Activated naive CD8-positive, alpha-beta T cell treated with anti-CD3 and anti-CD28 coated beads for 36 hours (primary cell): ENCODE measurements at regions not wholly inside any gene's neighbourhood (a gene's known extent, or its start where the extent isn't known, plus 50 kb on each side); places are given as distances from the start of the nearest gene placed in this dataset.
"Not testable (repeated sequence)": the region's sequence is repeated elsewhere in the genome, so short reads cannot be mapped to it uniquely, and the experiment has no call there.

Source experiments
- DNase-seq: peaks from one replicate; pipeline ENCODE4 v3.0.0; 2021
- H3K27ac Mint-ChIP-seq: one replicate; pipeline ENCODE4 v1.8.0; 2022; ENCODE audit warnings: mild to moderate bottlenecking, moderate library complexity, mixed read lengths
- H3K27me3 Mint-ChIP-seq: one replicate; pipeline ENCODE4 v1.8.0; 2022; ENCODE audit warnings: mild to moderate bottlenecking, mixed read lengths
- H3K36me3 Mint-ChIP-seq: one replicate; pipeline ENCODE4 v1.8.0; 2021; ENCODE audit warnings: mild to moderate bottlenecking, mixed read lengths
- H3K4me1 Mint-ChIP-seq: one replicate; pipeline ENCODE4 v1.8.0; 2021; ENCODE audit warnings: mixed read lengths
- H3K4me3 Mint-ChIP-seq: one replicate; pipeline ENCODE4 v1.8.0; 2022; ENCODE audit warnings: mild to moderate bottlenecking, moderate library complexity, mixed read lengths
- H3K9me3 Mint-ChIP-seq: one replicate; pipeline ENCODE4 v1.8.0; 2022; ENCODE audit warnings: mixed read lengths

DNA sequence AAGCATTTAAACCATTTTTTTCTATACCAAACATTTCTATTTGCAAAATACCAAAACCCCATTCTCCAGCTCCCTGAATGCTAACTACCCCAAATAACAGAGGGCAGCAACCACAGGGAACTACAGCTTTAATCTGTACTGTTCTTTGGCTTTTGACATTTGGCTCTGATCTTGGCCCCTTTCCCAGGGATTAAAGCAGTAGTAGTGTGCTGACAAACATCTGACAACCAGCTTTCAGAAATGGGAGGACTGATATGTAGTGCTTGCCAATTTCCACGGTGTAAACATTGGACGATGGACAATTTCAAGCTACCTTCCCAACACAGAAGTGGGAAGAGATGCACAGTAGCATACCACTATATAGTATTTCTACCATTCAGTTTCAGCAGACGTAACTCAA is 88.4 kb upstream of the TEAD1 start:
- no peak for DNase-seq
- Mint-ChIP-seq H3K27ac (no peak overlapping the region), H3K4me1 (no peaks in the 10 kb centered on the region), H3K4me3 (no peak overlapping the region), H3K9me3 (no peaks in the 10 kb centered on the region), H3K27me3 (peaks cover 14% of the 10 kb centered on the region), H3K36me3 (no peaks in the 10 kb centered on the region)

DNA sequence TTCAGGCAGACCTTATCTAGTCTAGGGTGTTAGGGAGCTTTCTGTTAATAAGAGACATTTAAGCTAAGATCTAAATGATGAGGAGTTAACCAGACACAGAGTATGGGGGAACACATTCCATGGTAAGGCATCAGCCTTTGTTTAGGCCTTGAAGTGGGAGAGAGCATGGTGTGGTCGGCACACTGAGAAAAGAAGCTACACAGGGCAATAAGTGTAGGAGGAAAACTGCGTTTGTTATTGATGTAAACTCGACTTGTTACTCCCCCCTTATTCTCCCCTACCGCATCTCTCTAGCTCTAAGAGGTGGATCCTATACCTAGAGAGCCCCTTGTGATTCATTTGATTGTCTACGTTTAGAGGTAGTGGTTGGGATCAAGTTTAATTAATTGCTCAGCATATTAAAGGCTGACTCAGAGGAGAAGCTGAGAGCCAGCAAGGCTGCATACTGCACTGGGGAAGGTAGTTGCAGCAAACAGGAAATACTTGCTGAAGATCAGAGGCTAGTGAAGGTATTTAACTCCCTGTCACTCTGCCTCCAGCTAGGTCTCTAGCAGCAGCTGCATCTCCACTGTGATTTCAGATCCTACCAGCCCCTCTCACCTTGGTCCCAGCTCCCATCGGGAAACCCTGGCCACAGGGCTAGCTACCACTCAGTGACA is 86.8 kb upstream of the TEAD1 start:
- Mint-ChIP-seq H3K27me3 (peaks cover 13% of the 10 kb centered on the region), H3K36me3 (no peaks in the 10 kb centered on the region), H3K4me1 (no peaks in the 10 kb centered on the region), H3K27ac (no peak overlapping the region), H3K9me3 (no peaks in the 10 kb centered on the region), H3K4me3 (no peak overlapping the region)
- no peak for DNase-seq

DNA sequence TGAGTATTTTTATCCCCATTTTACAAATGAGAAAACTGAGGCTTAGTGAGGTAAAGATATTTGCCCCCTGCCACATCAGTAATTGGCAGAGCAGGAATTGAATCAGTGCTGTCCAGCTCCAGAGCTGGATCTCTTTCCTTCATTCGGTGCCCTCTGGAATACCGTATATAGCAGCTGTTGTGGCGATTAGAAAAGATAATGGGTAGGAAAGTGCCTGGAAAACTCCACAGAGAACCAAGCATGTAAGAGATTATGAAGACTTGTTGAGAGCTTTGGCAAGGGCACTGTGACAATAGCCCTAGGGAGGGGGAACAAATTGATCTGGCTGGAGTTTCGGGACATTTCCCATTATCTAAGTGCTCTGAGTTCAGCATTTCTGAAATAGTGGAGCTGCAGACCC is 82.5 kb upstream of the TEAD1 start:
- H3K27ac Mint-ChIP-seq = no peak overlapping the region
- no peaks in the 10 kb centered on the region for H3K9me3 Mint-ChIP-seq
- no peak for DNase-seq
- no peaks in the 10 kb centered on the region for H3K4me1 Mint-ChIP-seq
- no peaks in the 10 kb centered on the region for H3K36me3 Mint-ChIP-seq
- H3K4me3 Mint-ChIP-seq = no peak overlapping the region
- H3K27me3 Mint-ChIP-seq = peaks cover 12% of the 10 kb centered on the region

DNA sequence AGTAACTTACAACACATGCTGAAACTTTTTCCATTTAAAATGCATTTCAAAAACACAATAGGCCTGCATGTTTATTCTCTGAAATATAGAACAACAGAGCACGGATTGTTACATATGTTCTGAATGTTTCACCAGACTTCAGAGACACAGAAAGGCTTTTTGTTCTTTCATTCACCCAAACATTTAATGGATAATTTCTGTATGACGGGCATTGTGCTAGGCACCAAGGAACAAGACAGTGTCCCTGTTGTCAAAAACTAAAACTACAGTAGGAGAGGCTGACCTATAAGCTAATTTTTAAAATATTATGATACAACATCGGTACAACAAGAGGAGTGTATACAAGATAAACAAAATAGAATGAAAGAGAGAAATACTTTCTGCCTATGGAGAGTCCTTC is 81.9 kb upstream of the TEAD1 start:
- Mint-ChIP-seq H3K36me3 (peaks cover 2% of the 10 kb centered on the region), H3K9me3 (no peaks in the 10 kb centered on the region), H3K4me1 (no peaks in the 10 kb centered on the region), H3K27me3 (peaks cover 15% of the 10 kb centered on the region), H3K4me3 (no peak overlapping the region), H3K27ac (no peak overlapping the region)
- DNase-seq = no peak

DNA sequence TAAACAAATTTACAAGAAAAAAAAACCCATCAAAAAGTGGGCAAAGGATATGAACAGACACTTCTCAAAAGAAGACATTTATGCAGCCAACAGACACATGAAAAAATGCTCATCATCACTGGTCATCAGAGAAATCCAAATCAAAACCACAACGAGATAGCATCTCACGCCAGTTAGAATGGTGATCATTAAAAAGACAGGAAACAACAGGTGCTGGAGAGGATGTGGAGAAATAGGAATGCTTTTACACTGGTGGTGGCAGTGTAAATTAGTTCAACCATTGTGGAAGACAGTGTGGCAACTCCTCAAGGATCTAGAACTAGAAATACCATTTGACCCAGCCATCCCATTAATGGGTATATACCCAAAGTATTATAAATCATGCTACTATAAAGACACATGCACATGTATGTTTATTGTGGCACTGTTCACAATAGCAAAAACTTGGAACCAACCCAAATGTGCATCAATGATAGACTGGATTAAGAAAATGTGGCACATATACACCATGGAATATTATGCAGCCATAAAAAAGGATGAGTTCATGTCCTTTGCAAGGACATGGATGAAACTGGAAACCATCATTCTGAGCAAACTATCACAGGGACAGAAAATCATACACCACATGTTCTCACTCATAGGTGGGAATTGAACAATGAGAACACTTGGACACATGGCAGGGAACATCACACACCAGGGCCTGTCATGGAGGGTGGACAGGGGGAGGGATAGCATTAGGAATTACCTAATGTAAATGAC is 79.0 kb upstream of the TEAD1 start:
- Mint-ChIP-seq H3K27me3 (peaks cover 18% of the 10 kb centered on the region), H3K4me1 (peaks cover 12% of the 10 kb centered on the region)
- not testable (repeated sequence) for DNase-seq, H3K27ac Mint-ChIP-seq, H3K36me3 Mint-ChIP-seq, H3K4me3 Mint-ChIP-seq, H3K9me3 Mint-ChIP-seq

DNA sequence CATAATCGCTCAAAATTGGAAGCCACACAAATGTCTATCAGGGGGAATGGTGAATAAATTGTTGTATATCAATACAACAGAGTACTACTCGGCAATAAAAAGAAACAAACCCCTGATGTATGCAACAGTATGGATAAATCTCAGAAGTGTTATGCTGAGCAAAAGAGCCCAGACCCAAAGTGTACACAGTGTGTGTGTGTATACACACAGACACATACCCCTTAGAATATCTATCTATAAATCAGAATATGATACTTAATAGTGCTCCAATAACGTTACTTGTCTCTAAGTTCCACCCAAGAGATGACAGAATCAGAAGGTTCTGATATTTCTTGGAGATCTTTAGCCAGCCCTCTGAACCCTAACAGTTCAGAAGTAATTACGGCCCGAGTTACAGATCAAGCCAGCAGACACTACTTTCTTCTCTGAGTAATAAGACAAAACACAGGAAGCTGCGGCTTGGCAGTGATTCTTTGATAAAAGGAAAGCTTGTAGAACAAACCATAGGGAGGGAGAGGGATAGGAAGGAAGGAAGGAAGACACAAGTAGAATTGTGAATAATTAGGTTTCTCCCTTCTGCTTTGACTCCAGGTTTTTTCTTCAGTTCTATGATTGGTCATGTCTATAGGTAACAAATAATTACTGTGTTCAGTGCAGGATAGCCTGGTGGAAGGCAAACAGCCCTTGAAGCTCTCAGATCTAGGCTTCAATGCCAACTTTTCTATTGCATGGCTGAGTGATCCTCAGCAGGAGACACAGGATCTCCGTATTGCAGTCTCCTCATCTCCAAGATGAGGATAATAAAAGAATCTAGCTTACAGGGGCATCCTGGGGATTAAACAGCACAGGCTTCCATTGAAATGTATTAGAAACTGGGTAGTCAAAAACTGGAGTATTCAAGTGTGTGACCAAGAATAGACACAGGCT is 75.6 kb upstream of the TEAD1 start:
- Mint-ChIP-seq H3K4me1 (peaks cover 12% of the 10 kb centered on the region), H3K27ac (no peak overlapping the region), H3K9me3 (no peaks in the 10 kb centered on the region), H3K4me3 (no peak overlapping the region), H3K36me3 (peaks cover 2% of the 10 kb centered on the region), H3K27me3 (peaks cover 23% of the 10 kb centered on the region)
- no peak for DNase-seq

DNA sequence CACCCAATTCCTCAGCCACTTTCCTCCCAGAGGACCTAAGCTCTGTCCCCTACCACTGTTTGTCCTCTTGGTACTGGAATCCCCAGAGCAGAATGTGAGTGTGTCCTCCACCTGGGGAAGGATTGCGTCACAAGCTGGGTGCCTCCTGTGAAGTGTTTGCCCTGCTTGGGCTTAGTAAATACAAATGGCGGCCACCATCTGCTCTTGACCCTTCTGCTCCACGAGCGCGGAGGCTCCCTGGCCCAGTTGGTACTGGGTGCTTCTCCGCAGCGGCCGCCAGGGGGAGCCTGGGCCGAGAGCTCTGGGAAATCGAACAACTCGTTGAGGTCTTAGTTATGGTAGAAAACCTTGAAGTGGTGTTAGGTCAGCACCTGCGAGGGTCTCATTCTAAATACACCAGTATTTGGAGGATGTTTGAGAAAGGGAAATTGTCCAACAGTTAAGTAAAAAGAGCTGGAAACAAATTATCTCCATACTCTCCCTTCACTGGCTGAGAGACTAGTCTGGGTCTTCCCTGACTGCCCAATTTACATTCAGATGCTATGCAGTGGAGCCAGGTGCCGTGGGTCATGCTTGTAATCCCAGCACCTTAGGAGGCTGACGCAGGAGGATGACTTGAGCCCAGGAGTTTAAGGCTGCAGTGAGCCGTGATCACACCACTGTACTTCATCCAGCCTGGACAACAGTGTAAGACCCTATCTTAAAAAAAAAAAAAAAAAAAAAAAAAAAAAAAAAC is 74.6 kb upstream of the TEAD1 start:
- DNase-seq = peak; percentile 40
- Mint-ChIP-seq H3K27me3 (peaks cover 23% of the 10 kb centered on the region), H3K4me3 (no peak overlapping the region), H3K4me1 (peaks cover 12% of the 10 kb centered on the region), H3K36me3 (peaks cover 2% of the 10 kb centered on the region), H3K9me3 (no peaks in the 10 kb centered on the region), H3K27ac (no peak overlapping the region)

DNA sequence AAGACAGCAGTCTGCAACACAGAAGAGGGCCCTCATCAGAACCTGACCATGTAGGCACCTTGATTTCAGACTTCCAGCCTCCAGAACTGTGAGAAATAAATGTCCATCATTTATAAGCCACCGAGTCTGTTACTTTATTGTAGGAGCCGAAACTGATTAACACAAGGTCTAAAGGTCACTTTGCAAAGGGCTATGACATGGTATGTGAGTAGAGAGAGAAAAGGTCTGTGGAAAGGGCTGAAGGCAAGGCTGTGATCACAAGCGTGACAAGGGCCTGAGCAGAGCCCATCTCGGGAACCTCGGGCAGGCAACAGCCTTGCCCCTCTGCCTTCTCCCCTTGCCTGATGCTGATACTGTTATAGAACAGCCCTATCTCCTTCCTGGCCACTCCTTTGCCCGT is 73.4 kb upstream of the TEAD1 start:
- no peak overlapping the region for H3K27ac Mint-ChIP-seq
- DNase-seq = no peak

DNA sequence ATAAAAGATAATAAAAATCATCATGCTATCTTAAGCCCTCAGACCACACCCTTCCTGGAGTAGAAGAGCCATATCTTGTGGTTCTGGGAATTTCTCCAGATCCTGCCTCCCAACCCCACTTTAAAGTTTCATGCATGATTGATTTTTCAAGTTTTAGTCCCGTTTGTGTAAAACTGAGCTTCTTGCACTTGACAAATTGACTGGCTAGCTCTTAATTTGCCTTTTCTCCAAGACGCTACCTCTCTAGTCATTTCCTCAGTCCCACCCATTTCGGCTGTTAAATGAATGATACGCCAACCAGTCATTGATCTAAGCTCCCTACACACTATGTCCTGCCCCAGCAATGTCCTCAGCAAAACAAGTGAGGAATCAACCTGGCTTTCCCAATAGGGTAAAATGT is 71.8 kb upstream of the TEAD1 start:
- Mint-ChIP-seq H3K27ac (no peak overlapping the region), H3K27me3 (peaks cover 25% of the 10 kb centered on the region), H3K4me1 (peaks cover 12% of the 10 kb centered on the region), H3K9me3 (no peaks in the 10 kb centered on the region), H3K36me3 (no peaks in the 10 kb centered on the region), H3K4me3 (no peak overlapping the region)
- DNase-seq = no peak

More for the DNA sequence above, 73.4 kb upstream of the TEAD1 start:
- H3K36me3 Mint-ChIP-seq = peaks cover 2% of the 10 kb centered on the region
- H3K4me1 Mint-ChIP-seq = peaks cover 12% of the 10 kb centered on the region
- no peak overlapping the region for H3K4me3 Mint-ChIP-seq
- H3K9me3 Mint-ChIP-seq = no peaks in the 10 kb centered on the region
- peaks cover 24% of the 10 kb centered on the region for H3K27me3 Mint-ChIP-seq

DNA sequence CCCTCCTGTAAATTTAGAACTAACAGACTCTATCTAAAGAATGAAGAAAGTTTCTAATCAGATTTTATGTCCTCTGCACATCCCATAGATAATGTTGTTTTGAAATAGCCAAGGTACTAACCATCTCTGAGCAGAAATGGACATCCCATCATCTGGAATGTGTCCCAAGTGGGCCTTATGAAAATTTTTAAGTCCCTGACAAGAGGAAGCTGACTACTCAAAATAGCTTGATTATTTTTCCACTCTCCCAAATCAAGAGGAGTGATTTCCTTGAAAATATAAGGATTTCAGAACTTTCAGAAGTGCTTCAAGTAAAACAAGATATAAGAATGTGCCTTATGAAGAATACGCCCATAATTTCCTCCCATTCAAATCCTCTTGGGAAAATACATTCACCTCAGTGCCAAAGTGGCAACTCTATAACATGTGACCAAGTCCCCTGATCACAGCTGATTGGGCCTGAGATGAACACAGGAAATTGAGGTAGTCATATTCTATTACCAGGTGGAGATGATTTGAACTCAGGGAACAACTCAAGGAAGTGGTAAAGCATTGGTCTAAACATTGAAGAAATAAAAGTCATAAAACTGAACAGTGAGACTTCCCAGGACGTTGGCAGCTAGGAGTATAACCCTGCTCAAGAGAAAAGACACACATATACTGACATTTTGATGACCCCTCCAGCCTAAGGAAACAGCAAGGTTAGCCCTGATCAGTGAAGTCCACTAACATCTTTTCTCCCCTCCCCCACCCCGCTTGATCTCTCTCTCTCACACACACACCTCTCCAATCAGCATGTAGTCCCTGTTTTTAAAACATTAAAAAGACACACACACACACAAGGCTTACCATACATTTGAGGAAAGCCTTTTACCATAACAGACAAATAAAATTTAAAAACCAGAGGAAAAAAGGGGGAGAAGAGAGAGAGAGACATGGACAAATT is 70.8 kb upstream of the TEAD1 start:
- no peak for DNase-seq
- Mint-ChIP-seq H3K4me3 (no peak overlapping the region), H3K4me1 (peaks cover 9% of the 10 kb centered on the region), H3K36me3 (no peaks in the 10 kb centered on the region), H3K27ac (no peak overlapping the region), H3K9me3 (no peaks in the 10 kb centered on the region), H3K27me3 (peaks cover 25% of the 10 kb centered on the region)

DNA sequence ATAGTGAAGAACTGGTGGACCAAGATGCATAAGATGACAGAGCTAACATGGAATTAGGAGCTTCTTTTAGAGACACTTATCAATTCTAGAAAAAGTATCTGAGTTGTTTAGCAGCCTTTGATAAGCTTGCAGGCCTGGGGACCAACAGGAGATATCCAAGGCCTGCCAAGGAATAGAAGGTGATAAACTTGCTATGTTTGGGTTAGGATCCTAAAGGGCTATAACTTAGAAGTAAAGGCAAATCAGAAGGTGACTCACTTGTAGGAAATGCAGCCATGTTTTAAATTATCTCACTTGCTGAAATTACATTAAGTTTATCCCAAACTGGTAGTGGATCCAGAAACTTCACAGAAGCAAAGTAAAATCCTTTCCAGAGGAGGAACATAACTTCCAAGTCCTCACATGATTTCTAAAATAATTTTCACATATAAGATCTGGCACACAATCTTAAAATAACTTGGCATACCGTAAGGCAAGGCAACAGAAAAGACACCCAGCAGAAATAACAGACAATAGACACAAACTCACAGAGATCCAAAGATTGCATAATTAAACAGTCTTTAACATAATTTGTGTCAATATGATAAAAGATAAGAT is 69.6 kb upstream of the TEAD1 start:
- H3K9me3 Mint-ChIP-seq = peaks cover 3% of the 10 kb centered on the region
- no peak overlapping the region for H3K4me3 Mint-ChIP-seq
- no peaks in the 10 kb centered on the region for H3K36me3 Mint-ChIP-seq
- peaks cover 22% of the 10 kb centered on the region for H3K27me3 Mint-ChIP-seq
- no peak for DNase-seq
- no peak overlapping the region for H3K27ac Mint-ChIP-seq
- no peaks in the 10 kb centered on the region for H3K4me1 Mint-ChIP-seq

DNA sequence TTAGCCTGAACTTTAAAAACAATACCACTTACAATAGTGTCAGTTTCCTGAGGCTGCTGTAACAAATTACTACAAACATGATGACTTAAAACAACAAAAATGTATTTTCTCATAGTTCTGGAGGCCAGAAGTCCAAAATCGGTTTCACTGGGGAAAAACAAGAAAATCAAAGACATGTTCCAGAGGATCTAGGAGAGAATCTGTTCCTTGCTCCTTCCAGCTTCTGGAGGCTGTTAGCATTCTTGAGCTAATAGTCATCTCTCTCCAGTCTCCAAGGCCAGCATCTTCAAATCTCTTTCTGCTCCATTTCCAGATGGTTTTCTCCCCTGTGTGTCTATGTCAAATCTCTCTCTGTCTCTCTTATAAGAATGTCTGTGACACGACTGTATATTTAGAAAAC is 67.6 kb upstream of the TEAD1 start:
- no peaks in the 10 kb centered on the region for H3K4me1 Mint-ChIP-seq
- H3K36me3 Mint-ChIP-seq = peaks cover 5% of the 10 kb centered on the region
- no peak overlapping the region for H3K4me3 Mint-ChIP-seq
- H3K9me3 Mint-ChIP-seq = peaks cover 10% of the 10 kb centered on the region
- no peak overlapping the region for H3K27ac Mint-ChIP-seq
- DNase-seq = no peak
- peaks cover 19% of the 10 kb centered on the region for H3K27me3 Mint-ChIP-seq

DNA sequence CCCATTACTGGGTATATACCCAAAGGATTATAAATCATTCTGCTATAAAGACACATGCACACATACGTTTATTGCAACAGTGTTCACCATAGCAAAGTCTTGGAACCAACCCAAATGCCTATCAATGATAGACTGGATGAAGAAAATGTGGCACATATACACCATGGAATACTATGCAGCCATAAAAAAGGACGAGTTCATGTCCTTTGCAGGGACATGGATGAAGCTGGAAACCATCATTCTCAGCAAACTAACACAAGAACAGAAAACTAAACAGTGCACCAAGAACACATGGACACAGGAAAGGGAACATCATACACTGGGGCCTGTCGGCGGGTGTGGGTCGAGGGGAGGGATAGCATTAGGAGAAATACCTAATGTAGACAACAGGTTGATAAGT is 65.5 kb upstream of the TEAD1 start:
- Mint-ChIP-seq H3K27me3 (peaks cover 22% of the 10 kb centered on the region), H3K9me3 (peaks cover 24% of the 10 kb centered on the region)
- not testable (repeated sequence) for DNase-seq, H3K4me3 Mint-ChIP-seq, H3K27ac Mint-ChIP-seq, H3K4me1 Mint-ChIP-seq, H3K36me3 Mint-ChIP-seq
